Islet of Langerhans (tissue), 1 donor: ENCODE measurements at regions not wholly inside any gene's neighbourhood (a gene's known extent, or its start where the extent isn't known, plus 50 kb on each side); places are given as distances from the start of the nearest gene placed in this dataset.
"Not testable (repeated sequence)": the region's sequence is repeated elsewhere in the genome, so short reads cannot be mapped to it uniquely, and the experiment has no call there.

Experiments
- FAIRE-seq: peaks from one replicate; lab custom pipeline; 2011; peaks lifted over from hg19 to GRCh38; lab: Jason Lieb, UNC

GRCh38 chr4:17058916-17059741, 160.7 kb upstream of the LDB2 start:
- no peak for FAIRE-seq

GRCh38 chr4:17058536-17058915, 160.1 kb upstream of the LDB2 start:
- FAIRE-seq = no peak

- no peak for FAIRE-seq
Measured at GRCh38 chr4:17057035-17057434, 158.6 kb upstream of the LDB2 start.

GRCh38 chr4:17055788-17056187, 157.3 kb upstream of the LDB2 start:
- FAIRE-seq = no peak

- no peak for FAIRE-seq
Measured at GRCh38 chr4:17045866-17046265, 147.4 kb upstream of the LDB2 start.

- FAIRE-seq = no peak
Measured at GRCh38 chr4:17038510-17039176, 140.2 kb upstream of the LDB2 start.

- no peak for FAIRE-seq
Measured at GRCh38 chr4:17033768-17034181, 135.3 kb upstream of the LDB2 start.

GRCh38 chr4:17033025-17033767, 134.8 kb upstream of the LDB2 start:
- FAIRE-seq = no peak

GRCh38 chr4:17030543-17030942, 132.1 kb upstream of the LDB2 start:
- FAIRE-seq = no peak

- FAIRE-seq = no peak
Measured at GRCh38 chr4:17029964-17030363, 131.5 kb upstream of the LDB2 start.

- no peak for FAIRE-seq
Measured at GRCh38 chr4:17029432-17029831, 131.0 kb upstream of the LDB2 start.

GRCh38 chr4:17027495-17027894, 129.1 kb upstream of the LDB2 start:
- no peak for FAIRE-seq

GRCh38 chr4:17024425-17024824, 126.0 kb upstream of the LDB2 start:
- FAIRE-seq = no peak

GRCh38 chr4:17020901-17021300, 122.5 kb upstream of the LDB2 start:
- no peak for FAIRE-seq

GRCh38 chr4:17020451-17020850, 122.0 kb upstream of the LDB2 start:
- no peak for FAIRE-seq

- not testable (repeated sequence) for FAIRE-seq
Measured at GRCh38 chr4:17018621-17019020, 120.2 kb upstream of the LDB2 start.

- FAIRE-seq = no peak
Measured at GRCh38 chr4:17018013-17018412, 119.6 kb upstream of the LDB2 start.

GRCh38 chr4:17013382-17014006, 115.0 kb upstream of the LDB2 start:
- FAIRE-seq = no peak

GRCh38 chr4:17012451-17012850, 114.0 kb upstream of the LDB2 start:
- FAIRE-seq = no peak

GRCh38 chr4:17010426-17011087, 112.1 kb upstream of the LDB2 start:
- FAIRE-seq = no peak

GRCh38 chr4:17009871-17010367, 111.5 kb upstream of the LDB2 start:
- no peak for FAIRE-seq

- no peak for FAIRE-seq
Measured at GRCh38 chr4:17008834-17009345, 110.4 kb upstream of the LDB2 start.
